GM03348 (cell line): ENCODE measurements at regions not wholly inside any gene's neighbourhood (a gene's known extent, or its start where the extent isn't known, plus 50 kb on each side); places are given as distances from the start of the nearest gene placed in this dataset.

Source experiments
- DNase-seq: peaks from one replicate; pipeline ENCODE4 v3.0.0; 2012; ENCODE audit warnings: low spot score

DNA sequence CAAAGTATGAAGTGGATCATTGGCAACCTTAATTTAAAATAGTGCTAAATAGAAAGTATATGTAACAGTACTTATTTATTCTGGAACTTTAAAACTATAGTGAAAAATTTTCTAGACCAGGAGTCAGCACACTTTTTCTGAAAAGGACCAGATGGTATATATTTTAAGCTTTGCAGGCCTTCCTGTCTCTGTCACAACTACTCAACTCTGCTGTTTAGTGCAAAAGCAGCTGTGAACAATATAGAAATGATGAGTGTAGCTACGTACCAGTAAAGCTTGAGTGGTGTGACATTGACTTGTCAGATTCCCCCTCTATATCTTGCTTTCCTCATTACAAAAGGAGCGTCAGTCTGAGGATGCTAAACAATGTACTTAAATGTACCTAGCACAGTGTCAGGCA, 88.1 kb upstream of the IGFBP3 start:
- DNase-seq = no peak

DNA sequence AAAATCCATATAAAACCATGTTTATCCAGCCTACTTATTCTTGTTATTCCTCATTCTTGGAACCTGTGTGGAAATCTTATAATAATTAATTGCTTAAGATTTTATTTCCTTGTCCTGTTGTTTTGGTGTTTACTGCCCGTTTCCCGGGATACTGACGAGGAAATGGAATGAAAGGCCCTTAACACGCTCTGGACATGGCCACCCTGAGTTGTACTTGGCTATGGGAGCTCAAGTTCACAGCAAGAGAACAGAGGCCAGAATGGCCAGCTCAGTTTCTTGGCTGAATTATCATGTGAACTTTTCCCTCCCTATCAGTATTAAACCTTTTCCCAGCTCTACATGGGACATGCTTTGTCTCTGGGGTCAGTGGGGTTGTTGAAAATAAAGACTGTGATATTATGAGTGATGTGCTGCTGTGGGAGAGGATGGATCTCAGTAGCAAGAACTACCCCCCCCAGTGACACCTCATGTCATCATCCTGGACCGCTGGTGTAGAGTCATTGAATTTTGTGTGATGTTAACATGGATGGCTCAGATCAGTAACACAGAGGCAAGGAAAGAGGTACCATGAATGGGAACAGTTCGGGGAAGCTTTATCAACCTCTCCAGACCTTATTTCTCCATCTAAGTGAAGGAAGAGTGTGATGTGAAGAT, 87.0 kb upstream of the IGFBP3 start:
- DNase-seq = no peak

DNA sequence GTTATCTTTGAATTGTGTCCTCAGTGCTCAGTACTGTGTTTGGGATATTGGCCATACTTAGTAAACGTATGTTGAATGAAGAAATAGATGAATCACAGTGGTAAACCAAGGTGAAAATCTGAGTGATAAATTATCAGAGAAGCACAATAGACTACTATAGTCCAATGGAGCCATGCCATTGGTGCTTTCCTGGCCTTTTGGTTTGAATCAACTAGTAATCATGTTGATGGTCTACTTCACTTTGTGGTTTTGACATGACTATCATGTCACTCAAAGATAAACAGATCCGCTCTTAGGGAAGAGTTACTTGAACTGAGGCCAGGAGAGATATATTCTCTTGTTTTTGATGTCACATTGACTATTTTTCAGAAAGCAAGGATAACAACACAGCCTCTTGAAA, 86.1 kb upstream of the IGFBP3 start:
- DNase-seq = no peak

- DNase-seq = no peak
Observed at GRCh38 chr7:46006723-46007122, 85.7 kb upstream of the IGFBP3 start.

- no peak for DNase-seq
Observed at GRCh38 chr7:46006212-46006611, 85.1 kb upstream of the IGFBP3 start.

DNA sequence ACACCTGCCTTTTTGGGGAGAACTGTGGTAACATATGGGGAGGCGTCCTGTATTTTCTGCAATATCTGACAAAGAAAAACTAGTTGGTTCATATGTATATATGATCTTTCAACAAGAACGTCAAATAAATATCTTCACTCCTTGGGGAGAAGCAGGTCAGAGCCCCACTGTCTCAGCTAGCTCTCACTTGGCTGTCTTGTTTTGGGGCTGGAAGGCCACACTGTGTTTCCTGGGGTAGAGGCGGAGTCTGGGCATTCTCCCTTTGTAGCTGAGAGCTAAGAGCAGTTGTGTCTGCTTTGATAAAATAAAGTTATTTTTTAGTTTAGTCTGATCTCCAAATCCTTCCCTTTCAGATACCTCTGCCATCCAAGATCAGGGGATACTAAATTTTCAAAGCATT, 83.9 kb upstream of the IGFBP3 start:
- no peak for DNase-seq

- peak; percentile 72 for DNase-seq
Observed at GRCh38 chr7:46003896-46004875, 83.1 kb upstream of the IGFBP3 start.

DNA sequence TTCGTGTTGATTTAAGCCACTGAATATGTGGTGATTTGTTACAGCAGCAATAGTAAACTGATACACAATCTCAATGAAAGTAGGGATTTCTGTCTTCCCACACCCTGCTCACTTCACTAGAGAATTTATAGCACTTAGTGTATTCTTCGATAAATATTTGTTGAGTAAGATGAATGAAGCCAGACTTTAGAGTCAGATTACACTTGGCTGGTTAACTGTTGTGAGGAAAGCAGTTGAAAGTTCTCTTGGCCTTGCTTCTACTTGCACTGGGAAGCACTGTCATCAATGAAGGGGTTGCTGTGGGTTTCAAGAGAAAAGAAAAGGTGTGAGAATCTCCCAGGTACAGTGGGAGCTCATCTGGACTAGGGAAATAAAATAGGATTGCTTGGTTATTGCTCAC, 82.1 kb upstream of the IGFBP3 start:
- DNase-seq = no peak

GRCh38 chr7:46000513-46000912, 79.4 kb upstream of the IGFBP3 start:
- no peak for DNase-seq

DNA sequence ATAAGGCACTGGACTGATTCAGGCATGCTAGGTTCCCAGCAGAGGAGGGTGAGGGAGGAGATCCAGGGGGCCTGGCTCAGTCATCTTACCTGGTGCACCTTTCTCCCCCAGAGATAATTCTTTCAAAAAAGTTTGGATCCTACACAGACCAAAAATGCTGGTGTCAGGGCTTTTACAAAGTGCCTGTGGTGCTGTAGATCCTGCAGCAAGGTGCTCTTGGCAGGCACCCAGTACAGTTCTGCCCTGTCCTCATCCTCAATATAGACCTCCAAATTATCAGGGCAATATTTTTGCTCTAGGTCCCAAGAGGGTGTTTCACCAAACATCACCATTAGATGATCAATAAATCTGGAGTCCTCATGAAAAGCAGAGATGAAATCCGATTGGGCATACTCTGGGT, 78.5 kb upstream of the IGFBP3 start:
- no peak for DNase-seq

GRCh38 chr7:45998506-45998905, 77.4 kb upstream of the IGFBP3 start:
- DNase-seq = no peak

DNA sequence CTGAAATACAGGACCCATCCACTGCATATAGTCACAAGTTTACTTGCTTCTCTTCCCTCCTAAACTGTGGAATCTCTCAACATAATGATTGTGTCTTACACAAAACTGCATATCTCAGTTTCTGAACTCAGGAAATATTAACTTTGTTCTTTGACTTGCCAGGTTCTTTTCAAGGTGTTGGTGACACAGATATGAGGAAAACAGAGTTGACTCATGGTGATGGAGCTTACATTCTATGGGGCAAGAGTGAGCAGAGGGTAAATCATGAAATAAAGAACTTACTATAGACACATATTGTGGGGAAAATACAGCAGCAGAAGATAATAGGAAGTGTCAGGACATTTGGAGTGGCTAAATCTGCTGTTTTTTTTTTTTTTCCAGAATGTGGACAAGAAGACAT, 72.5 kb upstream of the IGFBP3 start:
- no peak for DNase-seq

DNA sequence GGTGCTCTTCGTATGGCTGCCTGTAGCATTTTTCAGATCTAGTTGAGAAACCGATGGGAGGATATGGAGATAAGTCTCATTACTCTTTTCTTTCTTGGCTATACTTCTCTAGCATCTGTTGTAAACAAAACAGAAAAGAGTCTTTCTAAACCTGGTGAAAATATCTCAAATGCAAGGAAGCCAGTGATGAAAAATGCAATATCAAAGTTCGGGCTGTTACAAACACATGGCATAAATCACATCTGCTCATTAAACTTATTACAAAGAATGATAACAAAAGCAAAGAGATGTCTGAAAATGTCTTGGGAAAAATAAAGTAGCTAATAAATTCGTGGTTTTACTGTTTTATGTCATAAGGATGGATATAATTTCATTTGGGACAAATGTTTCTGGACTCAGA, 71.8 kb upstream of the IGFBP3 start:
- DNase-seq = no peak

- no peak for DNase-seq
Observed at GRCh38 chr7:45990276-45990675, 69.2 kb upstream of the IGFBP3 start.

GRCh38 chr7:45988405-45989057, 67.5 kb upstream of the IGFBP3 start:
- DNase-seq = no peak

DNA sequence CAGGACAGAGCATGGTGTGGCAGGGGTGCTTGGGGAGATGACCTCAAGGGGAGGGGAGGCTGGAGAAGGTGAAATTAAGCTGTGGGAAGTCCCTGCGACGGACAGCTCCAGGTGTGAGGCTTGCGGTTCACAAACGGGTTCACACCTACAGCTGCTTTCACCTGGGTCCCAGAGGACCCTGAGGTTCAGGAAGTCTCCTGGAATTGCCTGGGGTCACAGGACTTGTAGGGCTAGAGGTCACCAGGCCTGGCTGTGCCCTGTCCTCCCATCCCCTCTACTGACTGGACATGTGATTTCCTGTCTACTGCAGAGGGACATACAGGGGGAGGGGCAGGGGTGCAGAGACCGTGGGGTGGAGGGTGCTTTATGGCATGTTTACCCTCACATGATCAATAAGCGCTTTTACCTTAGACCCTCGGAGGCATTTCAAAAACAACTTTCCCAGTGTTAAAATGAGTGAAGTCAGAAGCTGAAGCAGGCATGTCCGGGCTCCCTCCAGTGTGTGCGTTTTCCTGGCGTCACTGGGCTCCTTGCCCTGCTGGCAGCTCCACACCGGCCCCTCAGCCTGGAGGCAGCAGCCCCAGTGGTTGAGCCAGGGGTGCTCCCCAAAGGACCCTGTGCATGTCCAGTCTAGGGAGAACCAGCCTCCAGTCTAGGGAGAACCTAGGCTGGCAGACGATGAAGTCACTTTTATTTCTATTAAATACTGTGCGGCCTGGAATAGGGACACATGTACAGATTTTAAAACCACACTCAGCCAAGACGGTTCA, 66.6 kb upstream of the IGFBP3 start:
- no peak for DNase-seq

DNA sequence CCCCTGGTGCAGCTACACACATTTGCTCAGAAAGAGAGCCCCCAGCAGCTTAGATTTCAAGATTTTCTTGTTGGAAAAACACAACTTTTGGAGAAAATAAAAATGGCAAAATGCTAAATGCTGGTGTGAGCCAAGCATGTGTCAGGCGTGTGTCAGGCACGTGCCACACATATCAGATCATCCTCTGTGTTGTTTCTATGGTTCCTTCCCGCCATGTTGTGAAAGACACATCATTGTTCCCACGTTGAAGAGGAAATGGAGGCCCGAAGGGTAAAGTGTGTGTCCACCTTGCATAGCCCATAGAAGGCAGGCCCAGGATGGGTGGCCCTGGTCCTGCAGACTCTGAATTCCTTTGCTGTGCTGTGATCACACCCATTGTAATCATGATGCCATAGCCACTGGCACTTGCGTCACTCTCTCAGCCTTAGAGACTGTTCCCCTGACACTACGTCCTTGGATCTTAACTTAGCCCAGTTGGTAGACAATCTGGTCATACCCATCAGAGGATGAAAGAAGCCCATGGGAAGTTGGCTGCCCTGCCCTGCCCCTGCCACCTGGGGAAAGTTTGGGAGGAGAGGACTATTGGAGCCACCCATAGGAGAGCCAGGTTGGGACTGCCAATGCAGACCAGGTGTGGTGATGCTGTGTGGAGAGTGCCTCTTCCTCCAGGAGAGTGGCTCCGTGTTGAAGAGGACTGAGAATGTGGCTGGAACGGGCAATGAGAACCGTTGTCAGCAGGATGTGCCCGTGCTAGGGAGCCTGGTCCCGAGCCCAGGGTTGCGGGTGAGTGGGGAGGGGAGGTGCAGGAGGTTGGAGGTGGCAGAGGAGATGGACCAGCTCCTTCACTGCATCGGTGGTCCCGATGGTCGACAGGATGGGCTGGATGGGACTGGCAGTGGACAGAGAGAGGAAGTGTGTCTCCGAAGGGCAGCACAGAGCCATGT, 65.6 kb upstream of the IGFBP3 start:
- DNase-seq = no peak

GRCh38 chr7:45985902-45986301, 64.8 kb upstream of the IGFBP3 start:
- peak; percentile 78 for DNase-seq

DNA sequence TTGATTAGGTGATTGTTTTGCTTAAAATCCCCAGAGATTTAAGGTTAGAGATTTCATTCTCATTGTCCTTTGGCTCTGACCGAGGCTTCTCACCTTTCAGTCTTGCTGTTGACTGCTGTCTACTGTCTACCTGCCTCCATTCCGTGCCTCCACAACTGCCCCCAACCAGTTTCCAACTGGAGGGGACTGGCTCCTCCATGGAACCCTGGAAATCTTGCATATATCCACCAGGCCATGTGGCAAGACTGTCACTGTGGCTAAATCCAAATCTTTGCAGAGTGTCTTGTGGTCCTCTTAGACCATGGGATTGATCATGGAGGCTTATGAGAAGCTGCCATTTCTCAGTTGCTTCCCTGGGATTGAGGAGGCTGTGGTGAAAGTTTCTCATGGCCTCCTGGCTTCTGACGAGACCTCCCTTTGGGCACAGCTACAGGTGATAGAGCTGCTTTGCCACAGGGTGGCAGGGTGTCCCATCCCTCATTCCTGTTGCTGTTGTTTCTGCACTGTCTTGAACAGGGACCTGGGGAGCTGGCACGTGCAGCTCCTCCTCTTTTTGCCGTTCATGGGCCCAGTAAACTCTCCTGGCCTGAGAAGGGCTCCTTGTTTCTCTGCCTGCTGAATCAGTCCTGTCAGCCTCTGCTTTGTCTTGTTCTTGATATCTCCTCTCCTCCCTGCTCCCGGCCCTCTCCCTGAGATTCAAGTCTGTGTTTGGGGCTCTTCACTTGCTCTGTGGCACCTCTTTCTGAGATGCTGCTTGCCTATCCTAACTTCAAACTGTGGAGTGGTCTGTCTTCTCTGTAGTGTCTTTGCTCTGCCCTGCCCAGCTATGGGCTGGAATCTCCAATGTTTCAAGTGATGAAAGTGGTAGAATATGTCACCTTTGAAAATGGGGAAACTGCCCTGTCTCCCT, 63.6 kb upstream of the IGFBP3 start:
- no peak for DNase-seq

DNA sequence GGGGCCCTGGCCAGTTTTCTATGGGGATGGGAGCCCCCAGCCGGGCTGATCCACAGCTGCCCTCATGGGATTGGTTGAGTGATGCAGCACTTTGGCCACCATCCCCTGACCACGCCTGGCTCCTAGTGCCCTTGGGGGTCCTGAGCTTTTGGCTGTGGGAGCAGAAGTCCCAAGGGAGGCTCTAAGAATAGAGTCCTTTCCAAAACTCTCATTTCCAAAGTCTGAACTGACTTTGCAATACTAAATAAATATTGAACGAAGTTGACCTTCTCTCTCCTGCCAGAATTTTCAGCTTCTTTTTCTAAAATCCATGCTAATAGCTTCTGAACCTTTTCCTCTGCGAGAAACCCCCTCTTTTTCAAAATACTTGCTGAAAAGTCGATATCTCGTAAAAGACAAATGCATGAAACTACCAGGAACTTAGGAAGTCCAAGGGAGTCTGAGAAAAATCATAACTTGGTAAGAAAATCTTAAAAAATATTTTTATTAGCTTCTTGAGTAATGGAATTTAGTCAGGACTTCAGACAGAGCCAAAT, 62.7 kb upstream of the IGFBP3 start:
- DNase-seq = no peak
